GM19043 (cell line): ENCODE measurements at regions not wholly inside any gene's neighbourhood (a gene's known extent, or its start where the extent isn't known, plus 50 kb on each side); places are given as distances from the start of the nearest gene placed in this dataset.
"Not testable (repeated sequence)": the region's sequence is repeated elsewhere in the genome, so short reads cannot be mapped to it uniquely, and the experiment has no call there.

ENCODE experiments used
- ATAC-seq: cut with Tn5 transposase; IDR thresholded peaks from one replicate; pipeline ENCODE4 v1.9.1; 2021; ENCODE audit warnings: low read depth; ENCODE audit not compliant: unreplicated experiment

- no peak for ATAC-seq
Observed at GRCh38 chr6:116982401-116982800, 105.4 kb downstream of the RFX6 start.

DNA sequence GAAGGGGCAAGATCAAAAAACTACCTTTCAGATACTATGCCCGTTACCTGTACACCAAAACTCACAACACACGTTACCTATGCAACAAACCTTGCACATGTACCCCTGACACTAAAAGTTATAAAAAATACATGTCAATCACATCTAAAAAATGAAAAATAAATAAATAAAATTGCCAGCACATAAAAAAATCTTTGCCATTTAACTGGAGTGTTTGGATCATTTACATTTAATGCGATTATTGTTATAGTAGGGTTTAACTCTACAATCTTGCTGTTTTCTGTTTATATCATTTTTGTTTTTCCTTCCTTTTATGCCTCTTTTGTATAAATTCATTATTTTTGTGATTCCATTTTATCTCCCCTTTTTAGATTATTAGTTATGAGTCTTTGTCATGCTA, 106.3 kb downstream of the RFX6 start:
- no peak for ATAC-seq

- ATAC-seq, result no peak
Observed at GRCh38 chr6:116986819-116987218, 109.8 kb downstream of the RFX6 start.

DNA sequence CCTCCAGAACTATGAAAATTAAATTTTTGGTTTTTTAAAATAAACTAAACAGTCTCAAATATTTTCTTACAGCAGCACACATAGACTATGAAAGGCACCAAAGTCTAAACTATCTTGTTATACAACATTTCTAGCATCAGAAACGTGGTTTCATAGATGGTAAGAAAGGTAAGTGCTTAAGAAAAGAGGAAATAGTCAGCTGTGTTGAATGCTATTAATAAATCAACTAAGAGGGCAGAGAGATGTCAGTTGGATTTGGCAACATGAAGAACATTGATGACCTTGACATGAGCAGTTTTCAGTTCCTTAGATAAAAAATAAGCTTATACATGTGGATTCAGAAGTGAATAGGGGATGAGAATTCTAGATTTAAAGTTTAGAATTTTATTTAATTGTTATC, 113.6 kb downstream of the RFX6 start:
- no peak for ATAC-seq

- no peak for ATAC-seq
Observed at GRCh38 chr6:116992546-116992945, 115.5 kb downstream of the RFX6 start.

DNA sequence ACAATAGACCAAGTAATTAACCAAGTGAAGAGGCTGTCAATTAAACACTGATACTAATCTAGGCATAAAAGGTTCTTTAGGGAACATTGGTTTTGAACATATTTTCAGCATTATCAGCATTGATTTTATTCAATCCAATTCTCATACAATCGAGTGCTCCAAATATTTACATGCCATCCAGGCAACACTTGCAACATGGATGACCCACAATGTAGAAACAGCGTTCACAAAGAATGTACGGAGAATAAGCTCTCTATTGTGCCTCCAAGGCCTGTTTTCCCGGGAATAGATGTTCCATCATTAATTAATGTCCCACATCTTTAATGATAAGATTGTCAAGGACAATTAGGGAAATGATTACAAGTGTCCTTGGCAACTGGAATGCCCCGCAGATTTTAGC, 117.4 kb downstream of the RFX6 start:
- ATAC-seq, result no peak

DNA sequence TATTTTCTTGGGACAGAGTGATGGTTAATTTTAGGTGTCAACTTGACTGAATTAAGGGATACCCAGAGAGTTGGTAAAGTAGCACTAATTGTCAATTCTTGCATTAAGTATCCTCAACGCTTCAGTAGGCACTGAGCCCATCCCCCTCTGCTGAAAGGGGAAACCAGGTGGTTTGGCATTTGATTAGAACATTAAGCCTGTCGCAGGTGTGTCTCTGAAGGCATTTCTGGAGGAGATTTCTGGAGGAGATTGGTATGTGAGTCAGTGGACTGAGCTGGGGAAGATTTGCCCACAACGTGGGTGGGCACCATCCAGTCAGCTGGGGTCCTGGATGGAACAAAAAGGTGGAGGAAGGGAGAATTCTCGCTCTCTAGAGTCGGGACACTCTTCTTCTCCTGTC, 119.8 kb downstream of the RFX6 start:
- ATAC-seq, result no peak

DNA sequence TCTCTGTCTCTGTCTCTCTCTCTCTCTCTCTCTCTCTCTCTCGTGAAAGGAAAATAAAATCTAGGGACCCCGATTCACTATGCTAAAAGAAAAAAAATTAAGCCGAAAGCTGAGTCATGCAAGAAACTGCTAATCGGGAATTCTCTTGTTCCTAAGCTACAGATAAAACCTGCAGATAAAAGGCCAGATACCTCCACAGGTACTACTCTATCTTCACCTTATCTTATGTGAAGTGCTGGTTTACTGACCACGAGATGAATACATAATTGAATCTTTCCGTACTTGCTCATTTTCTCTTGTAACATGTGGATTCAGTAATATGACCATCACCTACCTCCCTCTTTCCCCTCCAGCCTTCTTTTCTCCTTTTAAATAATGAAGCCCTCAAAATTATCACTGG, 120.5 kb downstream of the RFX6 start:
- no peak for ATAC-seq

- ATAC-seq, result no peak
Observed at GRCh38 chr6:117007659-117008058, 130.6 kb downstream of the RFX6 start.

DNA sequence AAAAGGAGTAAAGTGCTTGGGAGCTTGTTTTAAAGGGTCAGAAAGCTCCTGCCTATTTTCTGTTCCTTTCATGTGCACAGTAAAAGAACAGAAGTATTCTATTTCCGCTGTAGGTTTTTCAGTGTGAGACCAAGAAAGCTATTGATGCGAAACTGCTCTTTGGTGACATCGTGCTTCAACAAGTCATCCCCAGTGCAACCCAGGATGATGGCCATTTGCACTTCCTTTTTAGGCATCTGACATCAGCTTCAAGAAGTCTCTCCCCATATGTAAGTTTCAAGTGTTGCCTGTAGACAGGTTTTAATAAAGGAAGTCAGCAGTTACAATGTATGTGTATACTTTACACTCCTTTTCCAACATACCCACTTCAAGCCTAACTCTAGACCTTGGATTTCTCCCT, 131.6 kb downstream of the RFX6 start:
- ATAC-seq, result peak; percentile 81

DNA sequence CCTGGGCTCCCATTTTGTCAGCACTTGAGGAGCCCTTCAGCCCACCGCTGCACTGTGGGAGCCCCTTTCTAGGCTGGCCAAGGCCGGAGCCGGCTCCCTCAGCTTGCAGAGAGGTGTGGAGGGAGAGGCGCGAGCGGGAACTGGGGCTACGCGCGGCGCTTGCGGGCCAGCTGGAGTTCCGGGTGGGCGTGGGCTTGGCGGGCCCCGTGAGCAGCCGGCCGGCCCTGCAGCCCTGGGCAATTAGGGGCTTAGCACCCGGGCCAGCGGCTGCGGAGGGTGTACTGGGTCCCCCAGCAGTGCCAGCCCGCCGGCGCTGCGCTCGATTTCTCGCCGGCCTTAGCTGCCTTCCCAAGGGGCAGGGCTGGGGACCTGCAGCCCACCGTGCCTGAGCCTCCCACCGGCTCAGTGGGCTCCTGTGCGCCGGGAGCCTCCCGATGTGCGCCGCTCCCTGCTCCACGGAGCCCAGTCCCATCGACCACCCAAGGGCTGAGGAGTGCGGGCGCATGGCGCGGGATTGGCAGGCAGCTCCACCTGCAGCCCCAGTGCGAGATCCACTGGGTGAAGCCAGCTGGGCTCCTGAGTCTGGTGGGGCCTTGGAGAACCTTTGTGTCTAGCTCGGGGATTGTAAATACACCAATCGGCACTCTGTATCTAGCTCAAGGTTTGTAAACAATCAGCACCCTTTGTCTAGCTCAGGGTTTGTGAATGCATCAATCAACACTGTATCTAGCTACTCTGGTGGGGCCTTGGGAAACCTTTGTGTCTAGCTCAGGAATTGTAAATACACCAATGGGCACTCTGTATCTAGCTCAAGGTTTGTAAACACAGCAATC, 137.8 kb downstream of the RFX6 start:
- ATAC-seq, result not testable (repeated sequence)

- ATAC-seq, result not testable (repeated sequence)
Observed at GRCh38 chr6:117015474-117015804, 138.4 kb downstream of the RFX6 start.

DNA sequence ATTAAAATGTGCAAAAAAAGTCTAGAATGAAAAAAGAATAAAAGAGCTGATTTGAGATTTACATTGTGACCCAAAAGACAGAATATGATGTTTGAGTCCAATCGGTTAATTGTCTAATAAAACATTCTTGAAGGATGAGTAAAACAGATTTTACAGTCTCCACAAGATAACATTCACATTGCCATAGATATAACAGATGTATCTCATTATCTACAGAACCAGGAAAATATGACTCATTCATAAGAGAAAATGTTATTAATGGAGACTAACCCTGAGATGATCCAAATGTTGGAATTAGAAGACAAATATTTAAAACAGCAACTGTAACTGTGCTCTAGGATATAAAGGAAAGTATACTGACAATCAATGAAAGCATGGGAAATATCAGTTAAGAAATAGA, 141.7 kb downstream of the RFX6 start:
- no peak for ATAC-seq

DNA sequence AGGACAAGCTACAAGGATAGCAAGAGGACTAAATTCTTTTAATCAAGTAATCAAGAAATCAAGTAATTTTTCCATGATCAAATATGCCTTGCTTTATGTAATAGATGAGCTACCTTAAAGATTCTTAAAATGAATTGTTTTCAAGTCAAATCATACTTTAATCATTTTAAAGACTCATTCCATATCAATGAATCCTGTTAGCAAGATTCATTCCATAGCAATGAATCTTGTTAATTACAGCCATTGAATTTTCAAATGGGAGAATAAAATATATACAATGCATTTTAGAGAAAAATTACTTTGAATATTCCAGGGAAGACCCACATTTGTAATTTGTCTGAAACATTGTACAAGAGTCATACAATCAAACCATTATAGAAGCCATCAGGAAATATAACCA, 145.7 kb downstream of the RFX6 start:
- no peak for ATAC-seq

GRCh38 chr6:117025310-117025709, 148.3 kb downstream of the RFX6 start:
- no peak for ATAC-seq

- no peak for ATAC-seq
Observed at GRCh38 chr6:117028256-117028655, 151.2 kb downstream of the RFX6 start.

DNA sequence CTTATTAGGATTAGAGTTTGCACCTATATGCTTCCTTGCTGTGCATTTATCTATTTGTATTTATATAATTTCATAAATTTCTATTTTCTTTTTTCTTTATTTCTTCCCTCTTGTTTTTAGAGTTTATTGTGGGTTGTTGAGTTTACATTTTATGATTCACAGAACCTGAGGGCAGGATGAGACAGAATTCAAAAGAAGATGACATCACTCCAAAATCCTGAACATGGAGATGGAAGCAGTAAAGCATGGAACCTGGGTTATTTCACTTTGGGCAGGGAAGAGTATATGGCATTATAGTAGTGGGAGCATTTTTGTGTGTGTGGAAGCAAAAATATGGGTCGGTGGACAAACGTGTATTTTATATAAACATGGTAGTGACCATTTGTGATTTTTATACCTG, 157.5 kb downstream of the RFX6 start:
- no peak for ATAC-seq

GRCh38 chr6:117034971-117035370, 157.9 kb downstream of the RFX6 start:
- ATAC-seq, result no peak

GRCh38 chr6:117050301-117050700, 173.3 kb downstream of the RFX6 start:
- no peak for ATAC-seq

- ATAC-seq, result no peak
Observed at GRCh38 chr6:117072134-117072533, 193.2 kb upstream of the VGLL2 start.

GRCh38 chr6:117072781-117073180, 192.6 kb upstream of the VGLL2 start:
- no peak for ATAC-seq

GRCh38 chr6:117074672-117075071, 190.7 kb upstream of the VGLL2 start:
- ATAC-seq, result no peak

DNA sequence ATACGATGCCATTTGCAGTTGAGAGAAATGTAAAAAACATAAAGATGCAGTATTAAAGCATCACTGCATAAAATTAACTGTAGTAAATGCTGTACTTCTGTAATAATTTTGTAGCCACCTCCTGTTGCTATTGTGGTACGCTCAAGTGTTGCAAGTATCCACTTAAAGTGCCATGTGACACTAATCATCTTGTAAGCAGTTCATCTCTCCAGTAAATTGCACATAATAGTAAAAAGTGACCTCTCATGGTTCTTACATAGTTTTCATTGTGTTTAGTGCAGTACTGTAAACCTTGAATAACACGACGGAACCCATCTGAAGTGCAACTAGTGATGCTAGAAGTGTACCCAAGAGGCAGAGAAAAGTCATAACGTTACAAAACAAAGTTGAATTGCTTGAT, 190.1 kb upstream of the VGLL2 start:
- ATAC-seq, result no peak
